ENCODE measurements at regions not wholly inside any gene's neighbourhood (a gene's known extent, or its start where the extent isn't known, plus 50 kb on each side); places are given as distances from the start of the nearest gene placed in this dataset.

GRCh38 chr3:77718311-77718710 is 678.4 kb downstream of the ROBO2 start:
- no CpG with 5 or more reads among the region's 2 CpGs for WGBS (ENCODE audit: extremely low coverage, insufficient read length, low lambda C conversion rate)
- no peaks in the 10 kb centered on the region; a peak in 1 of 5 replicates for H3K9me3 Mint-ChIP-seq
- no peaks in the 10 kb centered on the region for H3K23me2 ChIP-seq (ENCODE audit: insufficient read length, low read depth, low read length, poor library complexity, severe bottlenecking)

More at GRCh38 chr3:77718311-77718710, 678.4 kb downstream of the ROBO2 start:
- H4K20me1 ChIP-seq (ENCODE audit: control insufficient read depth, insufficient read depth, insufficient read length), result no peaks in the 10 kb centered on the region
- H2BK20ac ChIP-seq (ENCODE audit: low read depth, low read length, poor library complexity, severe bottlenecking), result no peak overlapping the region
- no peak overlapping the region for H3K4me2 ChIP-seq (ENCODE audit: insufficient read depth, insufficient read length, low read length)
- H3K18ac ChIP-seq (ENCODE audit: insufficient read length, low read depth, low read length), result no peak overlapping the region
- no peak for TF ChIP-seq CTCF (conservative IDR thresholded peaks at IDR 0.05)
- H3K27me3 Mint-ChIP-seq (ENCODE audit: low read depth), result no peaks in the 10 kb centered on the region
- H3K4ac ChIP-seq (ENCODE audit: low read depth, low read length), result no peak overlapping the region
- H3K79me1 ChIP-seq (ENCODE audit: insufficient read depth, low read depth, low read length, poor library complexity, severe bottlenecking), result no peaks in the 10 kb centered on the region
- H4K5ac ChIP-seq (ENCODE audit: insufficient read length, low read depth, low read length), result no peak overlapping the region
- H4K91ac ChIP-seq (ENCODE audit: insufficient read length, low read depth, low read length), result no peak overlapping the region
- no peak overlapping the region for H3K27ac ChIP-seq (ENCODE audit: insufficient read length, low read depth, low read length)
- no peak overlapping the region for H3K56ac ChIP-seq (ENCODE audit: insufficient read length, low read depth, low read length)
- no peak overlapping the region for H3K14ac ChIP-seq (ENCODE audit: insufficient read depth, low read length)
- H3T11ph ChIP-seq (ENCODE audit: low read length), result no peak overlapping the region
- no peaks in the 10 kb centered on the region for H3K27me3 ChIP-seq (ENCODE audit: insufficient read depth, low read length)
- no peak overlapping the region for H3K27ac Mint-ChIP-seq
- H2BK120ac ChIP-seq (ENCODE audit: low read depth, low read length, poor library complexity, severe bottlenecking), result no peak overlapping the region
- H3K4me1 Mint-ChIP-seq, result peaks cover 12 to 14% of the 10 kb centered on the region in 2 experiments
- H3K36me3 Mint-ChIP-seq (ENCODE audit: insufficient read depth in 1 of 3, low read depth in 3 of 3), result peaks cover 0 to 5% (median 2%) of the 10 kb centered on the region in 3 experiments; a peak in 1 of 7 replicates
- no peak overlapping the region for H2AFZ ChIP-seq (ENCODE audit: low read length)
- no peaks in the 10 kb centered on the region for H3K4me1 ChIP-seq (ENCODE audit: insufficient read depth, low read length)
- H3K4me3 Mint-ChIP-seq, result no peak overlapping the region
- H3K79me2 ChIP-seq (ENCODE audit: insufficient read depth, low read length), result no peaks in the 10 kb centered on the region
- no peak overlapping the region for H2BK5ac ChIP-seq (ENCODE audit: insufficient read length, low read length)
- no peak overlapping the region for H2BK12ac ChIP-seq (ENCODE audit: insufficient read length, low read depth, low read length)
- DNase-seq, result no peak
- no peak overlapping the region for H3K9ac ChIP-seq (ENCODE audit: extremely low read depth, insufficient read length, low read length)
- H3K23ac ChIP-seq (ENCODE audit: insufficient read length, low read depth, low read length), result no peak overlapping the region
- no peak overlapping the region for H2BK15ac ChIP-seq (ENCODE audit: low read depth, low read length)
- H3K9me3 ChIP-seq (ENCODE audit: control insufficient read depth, low read depth, low read length), result no peaks in the 10 kb centered on the region
- no peak overlapping the region for H2AK5ac ChIP-seq (ENCODE audit: insufficient read length, low read length)
- no peak overlapping the region for H4K8ac ChIP-seq (replicated peaks; ENCODE audit: insufficient read length, low read depth, low read length)
